ENCODE measurements at regions not wholly inside any gene's neighbourhood (a gene's known extent, or its start where the extent isn't known, plus 50 kb on each side); places are given as distances from the start of the nearest gene placed in this dataset.

- CTCF ChIA-PET = no interaction called here
- POLR2A ChIA-PET (ENCODE audit: low non-redundant PET) = no interaction called here
- Histone ChIP-seq H3K4me3 (ENCODE audit: low read depth, low read length, poor library complexity, severe bottlenecking) (no peak overlapping the region), H3K36me3 (ENCODE audit: insufficient read depth, low read length, poor library complexity, severe bottlenecking) (no peaks in the 10 kb centered on the region), H3K27me3 (replicated peaks; ENCODE audit: insufficient read depth, low read depth, low read length, poor library complexity) (no peaks in the 10 kb centered on the region), H3K4me1 (ENCODE audit: insufficient read depth, low read length, poor library complexity, severe bottlenecking) (no peaks in the 10 kb centered on the region), H3K9me3 (ENCODE audit: low read depth, low read length, poor library complexity, severe bottlenecking) (no peaks in the 10 kb centered on the region), H3K27ac (ENCODE audit: low read depth, low read length, poor library complexity, severe bottlenecking) (no peak overlapping the region)
- no peak for DNase-seq (ENCODE audit: low spot score)
- no peak for TF ChIP-seq EZH2 (IDR thresholded peaks at IDR 0.05; ENCODE audit: borderline replicate concordance, low read depth, low read length, poor library complexity, severe bottlenecking)
- no peak for TF ChIP-seq CTCF (conservative IDR thresholded peaks at IDR 0.05; ENCODE audit: low read depth, low read length)
- BruUV-seq (replicated peaks) = no TSS peak
- intact Hi-C loops (cut with micrococcal nuclease; ENCODE audit: unreplicated experiment) = no loop called here
These were observed 599.0 kb downstream of the CSNK1G3 start for GRCh38 chr5:124110942-124111341.

- intact Hi-C loops (cut with micrococcal nuclease; ENCODE audit: unreplicated experiment) = no loop called here
- no peak for TF ChIP-seq EZH2 (IDR thresholded peaks at IDR 0.05; ENCODE audit: borderline replicate concordance, low read depth, low read length, poor library complexity, severe bottlenecking)
- no peak for TF ChIP-seq CTCF (conservative IDR thresholded peaks at IDR 0.05; ENCODE audit: low read depth, low read length)
- no peak for DNase-seq (ENCODE audit: low spot score)
- H3K4me1 ChIP-seq (ENCODE audit: insufficient read depth, low read length, poor library complexity, severe bottlenecking) = no peaks in the 10 kb centered on the region
- CTCF ChIA-PET = no interaction called here
- BruUV-seq (replicated peaks) = no TSS peak
- H3K4me3 ChIP-seq (ENCODE audit: low read depth, low read length, poor library complexity, severe bottlenecking) = no peak overlapping the region
- H3K27me3 ChIP-seq (replicated peaks; ENCODE audit: insufficient read depth, low read depth, low read length, poor library complexity) = no peaks in the 10 kb centered on the region
- POLR2A ChIA-PET (ENCODE audit: low non-redundant PET) = no interaction called here
- H3K36me3 ChIP-seq (ENCODE audit: insufficient read depth, low read length, poor library complexity, severe bottlenecking) = no peaks in the 10 kb centered on the region
- no peaks in the 10 kb centered on the region for H3K9me3 ChIP-seq (ENCODE audit: low read depth, low read length, poor library complexity, severe bottlenecking)
- H3K27ac ChIP-seq (ENCODE audit: low read depth, low read length, poor library complexity, severe bottlenecking) = no peak overlapping the region
These were observed 593.3 kb downstream of the CSNK1G3 start for GRCh38 chr5:124105326-124105725.

- no peak overlapping the region for H3K27ac ChIP-seq (ENCODE audit: low read depth, low read length, poor library complexity, severe bottlenecking)
These were observed 592.8 kb downstream of the CSNK1G3 start for GRCh38 chr5:124104821-124105220.

More at GRCh38 chr5:124104821-124105220, 592.8 kb downstream of the CSNK1G3 start:
- no TSS peak for BruUV-seq (replicated peaks)
- Histone ChIP-seq H3K4me1 (ENCODE audit: insufficient read depth, low read length, poor library complexity, severe bottlenecking) (no peaks in the 10 kb centered on the region), H3K9me3 (ENCODE audit: low read depth, low read length, poor library complexity, severe bottlenecking) (no peaks in the 10 kb centered on the region), H3K36me3 (ENCODE audit: insufficient read depth, low read length, poor library complexity, severe bottlenecking) (no peaks in the 10 kb centered on the region), H3K27me3 (replicated peaks; ENCODE audit: insufficient read depth, low read depth, low read length, poor library complexity) (no peaks in the 10 kb centered on the region), H3K4me3 (ENCODE audit: low read depth, low read length, poor library complexity, severe bottlenecking) (no peak overlapping the region)
- intact Hi-C loops (cut with micrococcal nuclease; ENCODE audit: unreplicated experiment) = no loop called here
- CTCF ChIA-PET = no interaction called here
- TF ChIP-seq CTCF (conservative IDR thresholded peaks at IDR 0.05; ENCODE audit: low read depth, low read length) (no peak), EZH2 (IDR thresholded peaks at IDR 0.05; ENCODE audit: borderline replicate concordance, low read depth, low read length, poor library complexity, severe bottlenecking) (no peak)
- POLR2A ChIA-PET (ENCODE audit: low non-redundant PET) = no interaction called here
- no peak for DNase-seq (ENCODE audit: low spot score)
